ENCODE measurements at regions not wholly inside any gene's neighbourhood (a gene's known extent, or its start where the extent isn't known, plus 50 kb on each side); places are given as distances from the start of the nearest gene placed in this dataset.
"Not testable (repeated sequence)": the region's sequence is repeated elsewhere in the genome, so short reads cannot be mapped to it uniquely, and the experiment has no call there.

DNA sequence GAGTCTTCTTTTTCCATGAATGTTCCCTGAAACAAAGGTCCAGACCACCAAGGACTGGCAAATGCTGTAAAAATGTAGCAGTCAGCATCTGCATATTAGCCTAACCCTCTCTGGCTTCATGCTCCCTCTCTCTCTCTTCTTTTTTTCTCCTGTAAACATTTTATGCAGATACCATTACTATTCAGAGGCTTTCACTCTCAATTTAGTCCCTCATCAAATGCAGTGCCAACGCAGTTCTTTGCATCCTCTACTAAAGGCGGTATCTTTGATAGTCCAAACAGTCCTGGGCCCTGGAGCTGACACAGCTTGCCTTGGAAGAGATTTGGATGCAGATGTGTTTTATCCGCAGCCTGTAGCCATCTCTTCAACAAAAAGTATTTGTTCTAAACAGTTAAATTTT lies 167.1 kb upstream of the MMS22L start:
- no peak for DNase-seq (ENCODE audit: low read depth in 2 of 2)

DNA sequence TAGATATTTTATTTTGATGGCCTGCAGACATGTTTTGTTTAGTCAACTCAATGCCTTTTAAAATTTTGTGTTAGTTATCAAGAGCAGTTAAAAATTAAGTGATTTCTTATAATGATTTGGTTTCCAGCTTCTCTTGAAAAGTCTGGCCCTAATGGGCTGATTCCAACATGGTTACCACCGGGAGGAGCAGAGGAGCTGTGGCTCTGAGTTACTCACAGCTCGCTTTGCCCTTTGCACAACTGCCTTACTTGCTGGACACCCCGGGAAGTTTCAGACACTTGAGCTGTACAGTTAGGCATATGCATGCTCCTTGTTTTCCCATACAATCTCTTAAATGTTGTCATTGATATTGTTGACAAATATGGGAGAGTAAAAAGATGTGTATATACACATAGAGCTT lies 173.1 kb upstream of the MMS22L start:
- DNase-seq (ENCODE audit: low read depth in 2 of 2), result no peak

DNA sequence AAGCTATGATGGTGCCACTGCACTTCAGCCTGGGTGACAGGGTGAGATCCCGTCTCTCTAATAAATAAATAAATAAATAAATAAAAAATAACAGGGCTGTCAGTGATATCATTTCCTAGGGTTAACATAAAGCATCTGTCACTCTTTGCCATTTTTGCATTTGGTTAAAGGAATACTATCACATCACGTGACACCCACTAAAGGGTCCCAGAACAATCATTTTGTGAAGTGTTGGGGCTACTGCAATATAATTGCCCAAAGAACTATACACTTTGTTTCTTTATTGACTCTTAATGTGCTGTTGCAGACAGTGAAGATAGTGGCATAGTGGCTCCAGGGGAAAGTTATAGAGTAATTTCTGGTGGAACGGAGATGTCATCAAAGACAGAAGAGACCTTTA lies 176.5 kb upstream of the MMS22L start:
- no peak for DNase-seq (ENCODE audit: low read depth in 2 of 2)

- no peak for DNase-seq (ENCODE audit: low read depth in 2 of 2)
These were observed 177.0 kb upstream of the MMS22L start for GRCh38 chr6:97459986-97460385.

GRCh38 chr6:97460394-97461080 lies 177.5 kb upstream of the MMS22L start:
- DNase-seq (ENCODE audit: low read depth in 2 of 2), result no peak

DNA sequence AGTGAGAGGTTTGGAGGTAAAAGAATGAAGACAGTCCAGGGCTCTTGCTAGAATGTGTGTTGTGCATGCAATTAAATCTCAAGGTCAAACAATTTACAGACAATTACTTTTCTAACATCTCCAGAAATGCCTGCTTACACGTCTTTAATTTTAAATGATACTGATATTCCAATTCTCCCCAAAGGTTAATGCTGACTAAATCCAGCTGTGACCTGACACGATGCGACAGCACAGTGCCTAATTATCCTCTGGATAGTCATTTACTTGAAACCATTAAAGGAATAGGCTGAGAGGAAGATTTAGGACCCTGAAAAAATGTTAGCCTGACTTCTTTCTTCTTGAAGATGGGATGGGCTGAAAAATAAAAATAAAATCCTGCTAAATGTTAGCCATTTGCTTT lies 178.2 kb upstream of the MMS22L start:
- no peak for DNase-seq (ENCODE audit: low read depth in 2 of 2)

- DNase-seq (ENCODE audit: low read depth in 2 of 2), result no peak
These were observed 179.0 kb upstream of the MMS22L start for GRCh38 chr6:97462031-97462430.

GRCh38 chr6:97462938-97463598 lies 180.1 kb upstream of the MMS22L start:
- no peak for DNase-seq (ENCODE audit: low read depth in 2 of 2)

GRCh38 chr6:97465877-97466561 lies 183.0 kb upstream of the MMS22L start:
- no peak for DNase-seq (ENCODE audit: low read depth in 2 of 2)

DNA sequence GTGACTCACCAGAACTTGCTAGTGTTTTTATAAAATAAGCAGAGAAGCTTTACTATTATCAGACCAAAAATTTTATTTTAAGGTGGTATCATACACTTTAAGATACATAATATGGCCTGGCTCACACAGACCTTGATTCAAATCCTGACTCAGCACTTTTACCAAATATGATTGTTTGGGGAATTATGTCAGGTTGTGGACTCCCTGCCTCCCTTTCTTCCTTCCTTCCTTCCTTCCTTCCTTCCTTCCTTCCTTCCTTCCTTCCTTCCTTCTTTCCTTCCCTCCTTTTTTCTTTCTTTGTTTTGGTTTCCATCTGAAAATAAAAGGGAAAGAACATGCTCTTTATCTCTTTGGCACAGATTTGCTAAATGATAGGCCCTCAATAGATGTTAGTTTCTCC lies 186.0 kb upstream of the MMS22L start:
- no peak for DNase-seq (ENCODE audit: low read depth in 2 of 2)

- no peak for DNase-seq (ENCODE audit: low read depth in 2 of 2)
These were observed 186.4 kb upstream of the MMS22L start for GRCh38 chr6:97469451-97469850.

DNA sequence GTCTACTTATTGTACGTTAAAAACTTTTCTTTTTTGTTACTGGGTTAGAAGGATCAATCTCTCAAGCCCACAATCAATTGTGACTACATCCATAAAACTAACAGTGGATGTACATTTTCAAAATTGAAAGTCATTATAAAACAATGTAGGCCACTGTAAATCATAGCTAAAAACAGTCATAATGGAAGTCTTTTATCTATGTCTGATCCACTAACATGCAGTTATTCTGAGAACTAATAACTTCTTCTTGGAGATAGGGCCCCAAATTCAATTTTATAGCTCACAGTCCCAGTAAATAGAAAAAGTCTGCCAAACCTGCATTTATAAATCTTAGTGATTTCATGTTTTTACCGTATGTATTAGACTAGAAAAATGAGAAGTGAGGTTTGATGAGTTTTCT lies 187.3 kb upstream of the MMS22L start:
- no peak for DNase-seq (ENCODE audit: low read depth in 2 of 2)

DNA sequence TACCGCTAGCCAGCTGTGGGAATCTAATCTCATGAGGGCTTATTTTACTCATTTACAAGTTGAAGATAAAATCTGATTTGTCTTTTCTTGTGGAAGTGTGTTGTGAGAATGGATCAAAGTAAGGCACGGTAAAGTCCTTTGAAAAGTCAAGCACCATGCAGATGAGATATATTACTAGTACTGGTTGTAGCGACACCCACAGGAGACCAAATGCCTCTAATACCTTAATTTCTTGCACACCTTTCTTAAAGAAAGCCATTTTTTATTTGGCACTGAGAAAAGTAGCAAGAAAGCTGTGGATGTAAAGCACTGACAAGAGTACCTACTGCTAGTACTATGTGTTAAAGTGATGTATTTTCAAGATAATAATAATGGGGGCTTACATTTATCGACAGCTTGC lies 191.0 kb upstream of the MMS22L start:
- DNase-seq (ENCODE audit: low read depth in 2 of 2), result no peak

DNA sequence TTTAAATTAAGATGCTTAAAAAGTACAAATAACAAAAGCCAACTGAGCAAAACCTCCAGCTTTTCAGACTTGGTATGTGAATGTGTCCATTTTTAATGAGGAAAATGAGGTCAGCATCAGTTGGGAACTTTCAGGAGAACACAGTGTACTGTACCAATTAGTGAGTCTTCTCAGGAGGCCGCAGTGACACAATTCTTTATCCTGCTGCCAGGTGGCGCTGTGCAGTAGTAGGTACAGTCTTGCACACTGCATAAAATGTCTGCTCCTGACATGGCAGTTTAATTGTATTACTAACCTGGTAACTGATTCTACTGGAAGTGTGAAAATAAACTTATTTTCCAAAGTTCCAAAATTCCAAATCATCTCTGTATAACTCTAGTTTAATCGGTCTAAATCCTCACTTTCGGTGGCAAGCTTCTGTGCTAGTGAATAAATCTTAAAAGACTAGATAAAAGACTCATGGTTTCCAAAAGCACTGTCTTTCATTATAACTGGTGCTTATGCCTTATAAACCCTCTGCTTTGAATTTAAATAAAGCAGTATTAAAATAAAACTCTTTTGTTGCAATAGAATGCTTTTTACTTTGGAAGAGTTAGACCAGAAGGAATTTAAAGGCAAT lies 214.8 kb upstream of the MMS22L start:
- peak; percentile 8 to 9 for DNase-seq (ENCODE audit: low read depth in 2 of 2)

GRCh38 chr6:97501853-97502252 lies 218.8 kb upstream of the MMS22L start:
- DNase-seq (ENCODE audit: low read depth in 2 of 2), result no peak

- no peak for DNase-seq (ENCODE audit: low read depth in 2 of 2)
These were observed 225.6 kb upstream of the MMS22L start for GRCh38 chr6:97508646-97509045.

GRCh38 chr6:97513260-97513659 lies 230.2 kb upstream of the MMS22L start:
- DNase-seq (ENCODE audit: low read depth in 2 of 2), result not testable (repeated sequence)

DNA sequence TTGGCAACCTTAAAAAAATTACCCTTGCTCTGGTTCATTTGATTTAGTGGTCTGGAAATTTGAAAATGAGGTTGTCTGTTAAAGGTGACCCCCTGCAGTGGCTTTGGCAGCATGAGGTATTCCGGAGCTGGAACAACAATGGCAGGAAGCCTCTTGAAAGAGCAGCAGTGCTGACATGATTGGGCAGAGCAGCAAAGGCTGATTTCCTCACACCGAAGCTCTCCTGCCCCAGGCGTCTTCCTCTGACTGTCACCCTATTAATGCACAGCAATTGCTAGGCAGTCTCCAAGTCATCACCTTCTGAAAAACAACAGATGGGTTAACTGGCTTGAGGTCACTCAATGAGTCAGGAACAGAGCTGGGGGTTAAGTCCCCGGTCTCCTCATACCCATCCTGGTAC lies 241.8 kb upstream of the MMS22L start:
- DNase-seq (ENCODE audit: low read depth in 2 of 2), result no peak

DNA sequence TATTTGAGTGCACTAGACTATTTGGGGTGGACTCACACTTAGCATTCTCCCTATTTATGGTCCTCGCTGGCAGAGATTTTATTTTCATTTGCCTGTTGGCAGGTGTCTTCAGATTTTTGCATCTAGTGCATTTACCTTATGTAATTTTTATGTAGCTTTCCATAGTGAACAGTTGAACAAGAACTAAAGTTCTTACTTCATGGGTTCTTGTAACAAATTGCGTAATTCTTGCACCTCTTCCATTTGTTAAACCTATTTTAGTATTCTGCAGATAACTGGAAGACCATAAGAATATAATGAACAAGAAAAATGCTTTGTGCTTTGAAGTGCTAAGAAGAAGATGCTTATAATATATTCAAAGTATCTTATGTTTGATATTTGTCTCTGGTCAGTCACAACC lies 252.8 kb upstream of the MMS22L start:
- DNase-seq (ENCODE audit: low read depth in 2 of 2), result no peak

- DNase-seq (ENCODE audit: low read depth in 2 of 2), result no peak
These were observed 265.3 kb upstream of the MMS22L start for GRCh38 chr6:97548354-97548753.

- DNase-seq (ENCODE audit: low read depth in 2 of 2), result no peak
These were observed 274.3 kb upstream of the MMS22L start for GRCh38 chr6:97557355-97557754.

DNA sequence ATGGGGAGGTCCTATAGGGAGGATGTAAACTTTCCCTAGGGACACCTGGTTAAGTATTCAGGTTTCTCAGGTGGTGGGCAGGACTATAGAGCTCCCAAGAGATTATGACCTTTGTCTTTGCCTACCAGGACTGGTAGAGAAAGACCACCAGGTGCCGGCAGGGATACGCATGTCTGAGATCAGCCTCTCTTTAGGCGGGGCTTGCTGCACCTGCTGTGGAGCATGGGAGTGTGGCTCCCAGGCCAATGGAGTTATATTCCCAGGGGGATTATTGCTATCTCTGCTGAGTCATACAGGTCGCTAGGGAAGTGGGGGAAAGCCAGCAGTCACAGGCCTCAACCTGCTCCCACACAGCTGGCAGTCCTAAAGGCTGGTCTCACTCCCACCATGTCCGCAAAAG lies 280.5 kb upstream of the MMS22L start:
- DNase-seq (ENCODE audit: low read depth in 2 of 2), result no peak

GRCh38 chr6:97572943-97573342 lies 289.9 kb upstream of the MMS22L start:
- DNase-seq (ENCODE audit: low read depth in 2 of 2), result no peak
